Testis (tissue), 2 donors: ENCODE measurements at regions not wholly inside any gene's neighbourhood (a gene's known extent, or its start where the extent isn't known, plus 50 kb on each side); places are given as distances from the start of the nearest gene placed in this dataset.

ENCODE experiments used
- DNase-seq: peaks from one replicate; pipeline ENCODE4 v3.0.0-alpha.2; 2019
- H3K27ac ChIP-seq, 2 donors: fragments of 200-600 bp; sonication (generic); one replicate each; pipeline ENCODE4 v1.5.1; 2019
- H3K27me3 ChIP-seq: fragments of 200-600 bp; sonication (generic); one replicate; pipeline ENCODE4 v1.5.1; 2019
- H3K36me3 ChIP-seq: fragments of 200-600 bp; sonication (generic); one replicate; pipeline ENCODE4 v1.5.1; 2017; ENCODE audit warnings: low read depth; ENCODE audit errors: missing control alignments
- H3K4me1 ChIP-seq: fragments of 200-600 bp; sonication (generic); one replicate; pipeline ENCODE4 v1.5.1; 2019
- H3K4me3 ChIP-seq, 2 donors: fragments of 200-600 bp; sonication (generic); one replicate each; pipeline ENCODE4 v1.5.1; 2017 to 2019
- H3K9me3 ChIP-seq: fragments of 200-600 bp; sonication (generic); one replicate; pipeline ENCODE4 v1.5.1; 2017
- CTCF ChIP-seq, 3 experiments: fragments of 450-650 bp in 2 of 3; fragments of 200-600 bp in 1 of 3; sonication (generic) in 1 of 3; IDR thresholded peaks; one replicate each; pipeline ENCODE4 v1.5.1; 2016 to 2019; ENCODE audit warnings: antibody characterized with exemption in 3 of 3, mild to moderate bottlenecking in 2 of 3, moderate library complexity in 1 of 3
- POLR2A ChIP-seq: fragments of 450-650 bp; IDR thresholded peaks from one replicate; pipeline ENCODE4 v1.6.1; 2017; ENCODE audit warnings: antibody characterized with exemption, mild to moderate bottlenecking, moderate library complexity
- WGBS, 2 donors: methylation state at CpG; one replicate each; pipeline ENCODE4 v1.1.5; 2018; 5-methylcytosine and 5-hydroxymethylcytosine counted together
- intact Hi-C: fragments of 100-400 bp; cut with DNase I; formaldehyde crosslinking; loops from one replicate; pipeline ENCODE4 v1.15.1; 2023; ENCODE audit warnings: low total_unique reads

- Histone ChIP-seq H3K27ac (no peak overlapping the region), H3K9me3 (no peaks in the 10 kb centered on the region), H3K27me3 (no peaks in the 10 kb centered on the region), H3K4me3 (no peak overlapping the region), H3K36me3 (no peaks in the 10 kb centered on the region), H3K4me1 (no peaks in the 10 kb centered on the region)
- TF ChIP-seq POLR2A: no peak
- TF ChIP-seq CTCF (IDR thresholded peaks at IDR 0.05): no peak
- 74 to 76% methylated on average over 10 to 11 of the region's 11 CpGs for WGBS, 2 donors
- intact Hi-C loops: no loop called here
- no peak for DNase-seq
Measured at GRCh38 chr14:98736701-98737338, 535.2 kb downstream of the BCL11B start.

- WGBS, 2 donors: 87 to 95% methylated on average over 8 of the region's 8 CpGs
- no peak for DNase-seq
- H3K4me3 ChIP-seq: no peak overlapping the region
- no peaks in the 10 kb centered on the region for H3K27me3 ChIP-seq
- TF ChIP-seq CTCF (IDR thresholded peaks at IDR 0.05): no peak
- no peak for TF ChIP-seq POLR2A
- no peaks in the 10 kb centered on the region for H3K36me3 ChIP-seq
- H3K4me1 ChIP-seq: no peaks in the 10 kb centered on the region
- H3K9me3 ChIP-seq: no peaks in the 10 kb centered on the region
- H3K27ac ChIP-seq: no peak overlapping the region
- intact Hi-C loops: no loop called here
Measured at GRCh38 chr14:98741523-98741922, 530.5 kb downstream of the BCL11B start.

GRCh38 chr14:98742001-98742400 is 530.0 kb downstream of the BCL11B start:
- no peaks in the 10 kb centered on the region for H3K4me1 ChIP-seq
- no peaks in the 10 kb centered on the region for H3K36me3 ChIP-seq
- no peak overlapping the region for H3K27ac ChIP-seq
- H3K27me3 ChIP-seq: no peaks in the 10 kb centered on the region
- no peak for DNase-seq
- no peak for TF ChIP-seq CTCF (IDR thresholded peaks at IDR 0.05)
- no peak for TF ChIP-seq POLR2A
- H3K9me3 ChIP-seq: no peaks in the 10 kb centered on the region
- 87 to 93% methylated on average over 7 of the region's 7 CpGs for WGBS, 2 donors
- intact Hi-C loops: no loop called here
- H3K4me3 ChIP-seq: no peak overlapping the region

- Histone ChIP-seq H3K4me3 (no peak overlapping the region), H3K4me1 (no peaks in the 10 kb centered on the region), H3K27me3 (no peaks in the 10 kb centered on the region), H3K36me3 (no peaks in the 10 kb centered on the region), H3K27ac (no peak overlapping the region), H3K9me3 (no peaks in the 10 kb centered on the region)
- TF ChIP-seq CTCF (IDR thresholded peaks at IDR 0.05): no peak
- no peak for TF ChIP-seq POLR2A
- no peak for DNase-seq
- WGBS, 2 donors: 76 to 79% methylated on average over 8 of the region's 8 CpGs
- intact Hi-C loops: no loop called here
Measured at GRCh38 chr14:98743536-98743935, 528.5 kb downstream of the BCL11B start.

GRCh38 chr14:98748966-98749365 is 523.0 kb downstream of the BCL11B start:
- Histone ChIP-seq H3K27me3 (no peaks in the 10 kb centered on the region), H3K36me3 (no peaks in the 10 kb centered on the region)
- intact Hi-C loops: no loop called here

More at GRCh38 chr14:98748966-98749365, 523.0 kb downstream of the BCL11B start:
- no peaks in the 10 kb centered on the region for H3K9me3 ChIP-seq
- H3K4me3 ChIP-seq: no peak overlapping the region
- H3K4me1 ChIP-seq: no peaks in the 10 kb centered on the region
- TF ChIP-seq POLR2A (no peak), CTCF (IDR thresholded peaks at IDR 0.05) (no peak)
- no peak for DNase-seq
- no peak overlapping the region for H3K27ac ChIP-seq
